Uterus (tissue), 3 donors: ENCODE measurements at regions not wholly inside any gene's neighbourhood (a gene's known extent, or its start where the extent isn't known, plus 50 kb on each side); places are given as distances from the start of the nearest gene placed in this dataset.

Experiments used
- DNase-seq, 2 donors: peaks; one replicate each; pipeline ENCODE4 v3.0.0-alpha.2; 2019 to 2020
- H3K27ac ChIP-seq, 2 donors: fragments of 200-600 bp; sonication (generic); 1 replicate in 1 of 2; 2 replicates in 1 of 2; pipeline ENCODE4 v1.5.1; 2016 to 2018
- H3K27me3 ChIP-seq, 2 donors: fragments of 200-600 bp; sonication (generic); one replicate each; pipeline ENCODE4 v1.5.1; 2018 to 2019; ENCODE audit warnings: control low read depth in 1 of 2
- H3K36me3 ChIP-seq, 2 donors: fragments of 200-600 bp; sonication (generic); one replicate each; pipeline ENCODE4 v1.5.1; 2019; ENCODE audit warnings: control low read depth in 1 of 2
- H3K4me1 ChIP-seq, 2 donors: fragments of 200-600 bp; sonication (generic); one replicate each; pipeline ENCODE4 v1.5.1; 2018 to 2019; ENCODE audit warnings: control low read depth in 1 of 2
- H3K4me3 ChIP-seq, 2 donors: fragments of 200-600 bp; sonication (generic); 1 replicate in 1 of 2; 2 replicates in 1 of 2; pipeline ENCODE4 v1.5.1; 2018 to 2019; ENCODE audit warnings: mild to moderate bottlenecking in 1 of 2
- H3K9me3 ChIP-seq, 2 donors: fragments of 200-600 bp; sonication (generic); one replicate each; pipeline ENCODE4 v1.5.1; 2019; ENCODE audit warnings: control low read depth in 1 of 2
- CTCF ChIP-seq, 4 experiments: fragments of 200-600 bp in 2 of 4; fragments of 450-650 bp in 2 of 4; sonication (generic) in 2 of 4; IDR thresholded peaks; one replicate each; pipeline ENCODE4 v1.5.1; 2016 to 2019; ENCODE audit warnings: antibody characterized with exemption in 4 of 4, mild to moderate bottlenecking in 2 of 4, moderate library complexity in 1 of 4
- POLR2A ChIP-seq, 2 donors: fragments of 450-650 bp; IDR thresholded peaks; one replicate each; pipeline ENCODE4 v1.6.1; 2016; ENCODE audit warnings: antibody characterized with exemption in 2 of 2, mild to moderate bottlenecking in 1 of 2, moderate library complexity in 1 of 2
- intact Hi-C: fragments of 100-400 bp; cut with DNase I; formaldehyde crosslinking; loops from one replicate; pipeline ENCODE4 v1.15.1; 2023; ENCODE audit warnings: low total_unique reads
- donor health status: DM: yes; HTN: yes; CAD: no.

- Histone ChIP-seq H3K27me3 (no peaks in the 10 kb centered on the region), H3K9me3 (no peaks in the 10 kb centered on the region), H3K36me3 (no peaks in the 10 kb centered on the region), H3K27ac (no peak overlapping the region), H3K4me3 (no peak overlapping the region), H3K4me1 (no peaks in the 10 kb centered on the region)
- TF ChIP-seq POLR2A (IDR thresholded peaks at IDR 0.05) (no peak), CTCF (IDR thresholded peaks at IDR 0.05) (no peak)
- intact Hi-C loops, result no loop called here
- DNase-seq, result no peak
Measured at GRCh38 chr7:51786284-51786683, 469.7 kb upstream of the COBL start.

GRCh38 chr7:51785876-51786275 lies 469.3 kb upstream of the COBL start:
- DNase-seq, result no peak
- Histone ChIP-seq H3K9me3 (no peaks in the 10 kb centered on the region), H3K4me1 (no peaks in the 10 kb centered on the region), H3K27me3 (no peaks in the 10 kb centered on the region), H3K4me3 (no peak overlapping the region), H3K27ac (no peak overlapping the region), H3K36me3 (no peaks in the 10 kb centered on the region)
- TF ChIP-seq CTCF (IDR thresholded peaks at IDR 0.05), result no peak
- TF ChIP-seq POLR2A (IDR thresholded peaks at IDR 0.05), result no peak
- intact Hi-C loops, result no loop called here

GRCh38 chr7:51785171-51785570 lies 468.6 kb upstream of the COBL start:
- H3K27ac ChIP-seq, result no peak overlapping the region
- no peaks in the 10 kb centered on the region for H3K36me3 ChIP-seq
- H3K9me3 ChIP-seq, result no peaks in the 10 kb centered on the region
- no peak overlapping the region for H3K4me3 ChIP-seq
- H3K4me1 ChIP-seq, result no peaks in the 10 kb centered on the region
- TF ChIP-seq CTCF (IDR thresholded peaks at IDR 0.05) (no peak), POLR2A (IDR thresholded peaks at IDR 0.05) (no peak)
- intact Hi-C loops, result no loop called here
- no peak for DNase-seq
- no peaks in the 10 kb centered on the region for H3K27me3 ChIP-seq

GRCh38 chr7:51783241-51783640 lies 466.6 kb upstream of the COBL start:
- H3K27me3 ChIP-seq, result no peaks in the 10 kb centered on the region
- no peaks in the 10 kb centered on the region for H3K4me1 ChIP-seq
- H3K27ac ChIP-seq, result no peak overlapping the region
- DNase-seq, result no peak
- H3K9me3 ChIP-seq, result no peaks in the 10 kb centered on the region
- H3K4me3 ChIP-seq, result no peak overlapping the region
- intact Hi-C loops, result no loop called here
- TF ChIP-seq CTCF (IDR thresholded peaks at IDR 0.05), result no peak
- TF ChIP-seq POLR2A (IDR thresholded peaks at IDR 0.05), result no peak
- no peaks in the 10 kb centered on the region for H3K36me3 ChIP-seq

- no peaks in the 10 kb centered on the region for H3K4me1 ChIP-seq
- H3K36me3 ChIP-seq, result no peaks in the 10 kb centered on the region
- no peak overlapping the region for H3K27ac ChIP-seq
- intact Hi-C loops, result no loop called here
- H3K27me3 ChIP-seq, result no peaks in the 10 kb centered on the region
- TF ChIP-seq POLR2A (IDR thresholded peaks at IDR 0.05) (no peak), CTCF (IDR thresholded peaks at IDR 0.05) (no peak)
- no peak for DNase-seq
- no peak overlapping the region for H3K4me3 ChIP-seq
- no peaks in the 10 kb centered on the region for H3K9me3 ChIP-seq
Measured at GRCh38 chr7:51778121-51778520, 461.5 kb upstream of the COBL start.
